Neural crest cell (in vitro differentiated cells): ENCODE measurements at regions not wholly inside any gene's neighbourhood (a gene's known extent, or its start where the extent isn't known, plus 50 kb on each side); places are given as distances from the start of the nearest gene placed in this dataset.

Experiments used
- DNase-seq: peaks from one replicate; pipeline ENCODE4 v3.0.0; 2021; ENCODE audit warnings: low read depth, mixed read lengths, low spot score
- H3K27ac Mint-ChIP-seq: one replicate; pipeline ENCODE4 v1.8.0; 2021; ENCODE audit warnings: mild to moderate bottlenecking, mixed read lengths; ENCODE audit not compliant: unreplicated experiment
- H3K27me3 Mint-ChIP-seq: 2 replicates; pipeline ENCODE4 v1.8.0; 2021; ENCODE audit warnings: low read depth, mild to moderate bottlenecking, mixed read lengths
- H3K36me3 Mint-ChIP-seq: 2 replicates; pipeline ENCODE4 v1.8.0; 2021; ENCODE audit warnings: low read depth, mild to moderate bottlenecking, mixed read lengths
- H3K4me1 Mint-ChIP-seq: 2 replicates; pipeline ENCODE4 v1.8.0; 2021; ENCODE audit warnings: mixed read lengths
- H3K4me3 Mint-ChIP-seq: one replicate; pipeline ENCODE4 v1.8.0; 2021; ENCODE audit warnings: mild to moderate bottlenecking, mixed read lengths
- H3K9me3 Mint-ChIP-seq: 2 replicates; pipeline ENCODE4 v1.8.0; 2021; ENCODE audit warnings: mixed read lengths
- TF ChIP-seq, protein P1 (sequence below): fragments of 200-600 bp; sonication (generic); conservative IDR thresholded peaks from 2 replicates; pipeline ENCODE4 v1.5.0; 2021; ENCODE audit warnings: antibody characterized with exemption, mild to moderate bottlenecking

- Mint-ChIP-seq H3K27ac (no peak overlapping the region), H3K27me3 (no peaks in the 10 kb centered on the region), H3K36me3 (no peaks in the 10 kb centered on the region), H3K4me3 (no peak overlapping the region), H3K4me1 (no peaks in the 10 kb centered on the region), H3K9me3 (peaks cover 19% of the 10 kb centered on the region)
- TF ChIP-seq, protein P1, sequence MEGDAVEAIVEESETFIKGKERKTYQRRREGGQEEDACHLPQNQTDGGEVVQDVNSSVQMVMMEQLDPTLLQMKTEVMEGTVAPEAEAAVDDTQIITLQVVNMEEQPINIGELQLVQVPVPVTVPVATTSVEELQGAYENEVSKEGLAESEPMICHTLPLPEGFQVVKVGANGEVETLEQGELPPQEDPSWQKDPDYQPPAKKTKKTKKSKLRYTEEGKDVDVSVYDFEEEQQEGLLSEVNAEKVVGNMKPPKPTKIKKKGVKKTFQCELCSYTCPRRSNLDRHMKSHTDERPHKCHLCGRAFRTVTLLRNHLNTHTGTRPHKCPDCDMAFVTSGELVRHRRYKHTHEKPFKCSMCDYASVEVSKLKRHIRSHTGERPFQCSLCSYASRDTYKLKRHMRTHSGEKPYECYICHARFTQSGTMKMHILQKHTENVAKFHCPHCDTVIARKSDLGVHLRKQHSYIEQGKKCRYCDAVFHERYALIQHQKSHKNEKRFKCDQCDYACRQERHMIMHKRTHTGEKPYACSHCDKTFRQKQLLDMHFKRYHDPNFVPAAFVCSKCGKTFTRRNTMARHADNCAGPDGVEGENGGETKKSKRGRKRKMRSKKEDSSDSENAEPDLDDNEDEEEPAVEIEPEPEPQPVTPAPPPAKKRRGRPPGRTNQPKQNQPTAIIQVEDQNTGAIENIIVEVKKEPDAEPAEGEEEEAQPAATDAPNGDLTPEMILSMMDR = no peak
- no peak for DNase-seq
Measured at GRCh38 chr16:35414563-35414962, 1955.2 kb downstream of the TP53TG3F start.

DNA sequence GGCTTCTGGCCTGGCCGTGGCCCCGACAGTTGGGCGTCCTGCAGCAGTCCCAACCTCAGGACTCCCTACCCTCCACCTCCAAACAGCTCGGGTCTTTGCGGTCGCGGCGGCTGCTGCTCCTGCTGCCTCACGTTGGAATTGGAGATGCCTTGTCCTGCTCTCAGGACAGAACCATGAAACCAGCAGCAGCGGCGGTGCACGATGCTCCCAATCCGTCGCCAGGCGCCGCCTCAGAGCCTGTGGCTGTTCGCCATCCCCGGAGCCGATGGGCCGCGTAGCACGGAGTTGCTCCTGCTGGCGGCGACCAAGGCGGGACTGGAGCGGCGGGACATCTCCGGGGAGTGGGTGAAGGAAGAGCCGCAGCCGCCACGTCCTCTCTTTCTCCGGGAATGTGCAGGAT, 1965.9 kb downstream of the TP53TG3F start:
- no peak for DNase-seq
- no peak overlapping the region for H3K27ac Mint-ChIP-seq
- H3K4me3 Mint-ChIP-seq = no peak overlapping the region
- TF ChIP-seq, protein P1 = no peak
- peaks cover 26% of the 10 kb centered on the region for H3K9me3 Mint-ChIP-seq
- peaks cover 5% of the 10 kb centered on the region for H3K36me3 Mint-ChIP-seq
- H3K27me3 Mint-ChIP-seq = no peaks in the 10 kb centered on the region
- H3K4me1 Mint-ChIP-seq = no peaks in the 10 kb centered on the region

GRCh38 chr16:35431829-35432663, 1972.6 kb downstream of the TP53TG3F start:
- no peaks in the 10 kb centered on the region for H3K36me3 Mint-ChIP-seq
- DNase-seq = no peak
- peaks cover 28% of the 10 kb centered on the region for H3K9me3 Mint-ChIP-seq

GRCh38 chr16:35440875-35441274, 1981.5 kb downstream of the TP53TG3F start:
- H3K36me3 Mint-ChIP-seq = no peaks in the 10 kb centered on the region
- H3K9me3 Mint-ChIP-seq = peaks cover 16% of the 10 kb centered on the region
- no peak overlapping the region for H3K4me3 Mint-ChIP-seq
- DNase-seq = no peak
- no peak overlapping the region for H3K27ac Mint-ChIP-seq
- H3K27me3 Mint-ChIP-seq = no peaks in the 10 kb centered on the region
- H3K4me1 Mint-ChIP-seq = no peaks in the 10 kb centered on the region
- TF ChIP-seq, protein P1 = no peak

More at GRCh38 chr16:35431829-35432663, 1972.6 kb downstream of the TP53TG3F start:
- no peaks in the 10 kb centered on the region for H3K27me3 Mint-ChIP-seq
- TF ChIP-seq, protein P1 = peak; percentile 49
- H3K27ac Mint-ChIP-seq = no peak overlapping the region
- H3K4me1 Mint-ChIP-seq = no peaks in the 10 kb centered on the region
- H3K4me3 Mint-ChIP-seq = no peak overlapping the region

DNA sequence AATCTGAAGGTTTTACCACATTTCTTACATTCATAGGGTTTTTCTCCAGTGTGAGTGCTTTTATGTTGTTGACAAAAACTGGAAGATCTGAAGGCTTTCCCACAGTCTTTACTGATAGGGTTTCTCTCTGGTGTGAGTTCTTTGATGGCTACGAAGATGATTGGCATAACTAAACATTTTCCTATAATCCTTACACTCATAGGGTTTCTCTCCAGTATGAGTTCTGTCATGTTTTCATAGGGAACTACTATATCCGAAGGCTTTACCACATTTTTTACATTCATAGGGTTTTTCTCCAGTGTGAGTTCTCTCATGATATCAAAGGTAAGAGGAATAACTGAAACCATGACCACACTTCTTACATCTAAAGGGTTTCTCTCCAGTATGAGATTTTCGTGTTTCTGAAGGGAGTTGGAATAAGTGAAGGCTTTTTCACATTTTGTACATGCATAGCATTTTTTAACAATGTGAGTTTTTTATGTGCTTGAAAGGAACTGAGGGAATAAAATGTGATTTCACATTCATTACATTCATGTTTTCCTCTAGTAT, 1987.7 kb downstream of the TP53TG3F start:
- H3K4me3 Mint-ChIP-seq = no peak overlapping the region
- peaks cover 34% of the 10 kb centered on the region for H3K9me3 Mint-ChIP-seq
- no peaks in the 10 kb centered on the region for H3K27me3 Mint-ChIP-seq
- H3K4me1 Mint-ChIP-seq = no peaks in the 10 kb centered on the region
- H3K36me3 Mint-ChIP-seq = peaks cover 13% of the 10 kb centered on the region
- no peak overlapping the region for H3K27ac Mint-ChIP-seq
- no peak for DNase-seq
- TF ChIP-seq, protein P1 = no peak
